Panc1 (cell line): ENCODE measurements at regions not wholly inside any gene's neighbourhood (a gene's known extent, or its start where the extent isn't known, plus 50 kb on each side); places are given as distances from the start of the nearest gene placed in this dataset.
"Not testable (repeated sequence)": the region's sequence is repeated elsewhere in the genome, so short reads cannot be mapped to it uniquely, and the experiment has no call there.

ENCODE experiments used
- ATAC-seq: fragments of 200-7000 bp; cut with Tn5 transposase; 2 replicates; pipeline ENCODE4 v1.9.1; 2020; ENCODE audit warnings: mild to moderate bottlenecking, moderate library complexity
- BruUV-seq: library from RNA; stranded (reverse); fragments of 400-500 nt; replicated peaks from 2 replicates; lab custom pipeline; 2021; lab: Mats Ljungman, UMichigan
- CTCF ChIA-PET: fragments of 300-600 bp; sonication (Branson Sonifier 250); formaldehyde crosslinking; loops from one replicate; lab custom pipeline; 2022; ENCODE audit warnings: antibody characterized with exemption; lab: Charles Lee
- POLR2A ChIA-PET: fragments of 300-600 bp; sonication (Branson Sonifier 250); formaldehyde crosslinking; loops from one replicate; lab custom pipeline; 2022; ENCODE audit warnings: antibody characterized with exemption; lab: Charles Lee
- DNase-seq: peaks from one replicate; pipeline ENCODE4 v3.0.0-alpha.2; 2010; ENCODE audit warnings: low read depth, low spot score
- H3K27ac ChIP-seq: 2 replicates; pipeline ENCODE4 v1.5.1; 2011; ENCODE audit warnings: mild to moderate bottlenecking, low read length, inconsistent platforms
- H3K27me3 ChIP-seq: fragments of 200-500 bp; sonication (Bioruptor generic); 2 replicates; pipeline ENCODE4 v1.6.0; 2014; ENCODE audit warnings: low read length, inconsistent platforms; ENCODE audit not compliant: control insufficient read depth, insufficient read depth
- H3K36me3 ChIP-seq: fragments of 200-500 bp; sonication (Bioruptor generic); 2 replicates; pipeline ENCODE4 v1.5.1; 2014; ENCODE audit warnings: inconsistent platforms, mild to moderate bottlenecking, low read length, moderate library complexity; ENCODE audit not compliant: control insufficient read depth, insufficient read depth
- H3K4me1 ChIP-seq: 2 replicates; pipeline ENCODE4 v1.5.1; 2011; ENCODE audit warnings: inconsistent platforms, mild to moderate bottlenecking, low read length, moderate library complexity; ENCODE audit not compliant: control insufficient read depth, insufficient read depth
- H3K4me3 ChIP-seq, 2 experiments: 2 replicates each; pipeline ENCODE4 v1.5.1; 2011 to 2012; ENCODE audit warnings: low read depth in 2 of 2, low read length in 2 of 2, mild to moderate bottlenecking in 2 of 2, inconsistent platforms in 1 of 2, moderate library complexity in 1 of 2
- H3K9me3 ChIP-seq: fragments of 200-500 bp; sonication (Bioruptor generic); 2 replicates; pipeline ENCODE4 v1.5.1; 2014; ENCODE audit warnings: low read depth, mild to moderate bottlenecking, inconsistent platforms, low read length, moderate library complexity; ENCODE audit not compliant: control insufficient read depth, insufficient read depth
- CTCF ChIP-seq: fragments of 450-650 bp; IDR thresholded peaks from 2 replicates; pipeline ENCODE4 v1.5.1; 2017; ENCODE audit warnings: mild to moderate bottlenecking
- POLR2AphosphoS5 ChIP-seq: IDR thresholded peaks from 2 replicates; pipeline ENCODE4 v1.6.1; 2012; ENCODE audit warnings: mild to moderate bottlenecking, low read depth, low read length, moderate library complexity
- REST ChIP-seq, 2 experiments: IDR thresholded peaks; 2 replicates each; pipeline ENCODE4 v1.6.1; 2011 to 2012; ENCODE audit warnings: low read depth in 2 of 2, control low read depth in 1 of 2, low read length in 1 of 2, mild to moderate bottlenecking in 1 of 2, moderate library complexity in 1 of 2; ENCODE audit not compliant: insufficient read depth in 1 of 2
- SIN3A ChIP-seq: IDR thresholded peaks from 2 replicates; pipeline ENCODE4 v1.6.1; 2012; ENCODE audit warnings: low read depth, mild to moderate bottlenecking, low read length, moderate library complexity, borderline replicate concordance; ENCODE audit not compliant: insufficient read depth
- TCF7L2 ChIP-seq: IDR thresholded peaks from 2 replicates; pipeline ENCODE4 v1.6.1; 2011; ENCODE audit warnings: mild to moderate bottlenecking, low read depth, low read length, inconsistent platforms
- in situ Hi-C: cut with HindIII; loops from 2 replicates; pipeline ENCODE4 v1.10.0; 2016; ENCODE audit warnings: low sequenced_read_pairs, low pct_unique_long_range_greater_than_20kb
- intact Hi-C: fragments of 100-400 bp; cut with micrococcal nuclease; formaldehyde crosslinking; loops from one replicate; pipeline ENCODE4 v1.10.0; 2022; ENCODE audit not compliant: unreplicated experiment

GRCh38 chr6:66094615-66095014 lies 387.6 kb upstream of the EYS start:
- H3K4me3 ChIP-seq = no peak overlapping the region
- H3K36me3 ChIP-seq = no peaks in the 10 kb centered on the region
- no peaks in the 10 kb centered on the region for H3K27me3 ChIP-seq
- DNase-seq (no peak), ATAC-seq (no peak)
- ChIA-PET POLR2A (no interaction called here), CTCF (no interaction called here)
- no peak for TF ChIP-seq CTCF
- no peak for TF ChIP-seq TCF7L2
- TF ChIP-seq SIN3A = no peak
- no TSS peak for BruUV-seq
- in situ Hi-C loops = no loop called here
- no peaks in the 10 kb centered on the region for H3K4me1 ChIP-seq
- intact Hi-C loops = no loop called here
- no peaks in the 10 kb centered on the region for H3K9me3 ChIP-seq
- H3K27ac ChIP-seq = no peak overlapping the region

- DNase-seq, H3K36me3 ChIP-seq, H3K4me1 ChIP-seq, intact Hi-C loops, BruUV-seq, H3K9me3 ChIP-seq, H3K27me3 ChIP-seq, H3K4me3 ChIP-seq, in situ Hi-C loops, H3K27ac ChIP-seq, ATAC-seq, CTCF ChIA-PET, POLR2A ChIA-PET: not testable (repeated sequence)
These were observed 385.3 kb upstream of the EYS start for GRCh38 chr6:66092306-66092705.

- in situ Hi-C loops = no loop called here
- CTCF ChIA-PET = no interaction called here
- no peaks in the 10 kb centered on the region for H3K36me3 ChIP-seq
- no peaks in the 10 kb centered on the region for H3K27me3 ChIP-seq
- H3K4me3 ChIP-seq = no peak overlapping the region
- POLR2A ChIA-PET = no interaction called here
- no peak overlapping the region for H3K27ac ChIP-seq
- H3K9me3 ChIP-seq = peaks cover 6% of the 10 kb centered on the region; the same call in 1 of the 2 replicates
- no peak for TF ChIP-seq SIN3A
- no peak for TF ChIP-seq CTCF
- no peak for TF ChIP-seq REST (IDR thresholded peaks at IDR 0.05; ENCODE audit: insufficient read depth in 1 of 2, low read depth in 2 of 2, low read length in 1 of 2)
- TF ChIP-seq TCF7L2 = no peak
- TF ChIP-seq POLR2AphosphoS5 = no peak
- no TSS peak for BruUV-seq
- no peak for DNase-seq
- intact Hi-C loops = no loop called here
- ATAC-seq = no peak
- H3K4me1 ChIP-seq = no peaks in the 10 kb centered on the region
These were observed 379.5 kb upstream of the EYS start for GRCh38 chr6:66086532-66086931.
